ENCODE measurements at regions not wholly inside any gene's neighbourhood (a gene's known extent, or its start where the extent isn't known, plus 50 kb on each side); places are given as distances from the start of the nearest gene placed in this dataset.

- TF ChIP-seq, protein P1, sequence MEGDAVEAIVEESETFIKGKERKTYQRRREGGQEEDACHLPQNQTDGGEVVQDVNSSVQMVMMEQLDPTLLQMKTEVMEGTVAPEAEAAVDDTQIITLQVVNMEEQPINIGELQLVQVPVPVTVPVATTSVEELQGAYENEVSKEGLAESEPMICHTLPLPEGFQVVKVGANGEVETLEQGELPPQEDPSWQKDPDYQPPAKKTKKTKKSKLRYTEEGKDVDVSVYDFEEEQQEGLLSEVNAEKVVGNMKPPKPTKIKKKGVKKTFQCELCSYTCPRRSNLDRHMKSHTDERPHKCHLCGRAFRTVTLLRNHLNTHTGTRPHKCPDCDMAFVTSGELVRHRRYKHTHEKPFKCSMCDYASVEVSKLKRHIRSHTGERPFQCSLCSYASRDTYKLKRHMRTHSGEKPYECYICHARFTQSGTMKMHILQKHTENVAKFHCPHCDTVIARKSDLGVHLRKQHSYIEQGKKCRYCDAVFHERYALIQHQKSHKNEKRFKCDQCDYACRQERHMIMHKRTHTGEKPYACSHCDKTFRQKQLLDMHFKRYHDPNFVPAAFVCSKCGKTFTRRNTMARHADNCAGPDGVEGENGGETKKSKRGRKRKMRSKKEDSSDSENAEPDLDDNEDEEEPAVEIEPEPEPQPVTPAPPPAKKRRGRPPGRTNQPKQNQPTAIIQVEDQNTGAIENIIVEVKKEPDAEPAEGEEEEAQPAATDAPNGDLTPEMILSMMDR (IDR thresholded peaks at IDR 0.05) = no peak
- no peak for TF ChIP-seq ZFX (IDR thresholded peaks at IDR 0.05; ENCODE audit: borderline replicate concordance)
Measured at GRCh38 chr4:176584031-176584606, 208.6 kb downstream of the VEGFC start.
